BJ (cell line): ENCODE measurements at regions not wholly inside any gene's neighbourhood (a gene's known extent, or its start where the extent isn't known, plus 50 kb on each side); places are given as distances from the start of the nearest gene placed in this dataset.

Experiments
- CTCF ChIA-PET: fragments of 350-600 bp; formaldehyde crosslinking; extraction: SDS; loops from one replicate; lab custom pipeline; 2021; ENCODE audit warnings: antibody characterized with exemption, inconsistent platforms; lab: Yijun Ruan, JAX
- POLR2A ChIA-PET: fragments of 300-600 bp; sonication (Branson Sonifier 250); formaldehyde crosslinking; extraction: SDS; loops from one replicate; lab custom pipeline; 2021; ENCODE audit warnings: antibody characterized with exemption; lab: Charles Lee
- DNase-seq: peaks from one replicate; pipeline ENCODE4 v3.0.0-alpha.2; 2011; ENCODE audit warnings: low read depth
- H3K27me3 ChIP-seq: 2 replicates; pipeline ENCODE4 v1.6.0; 2011; ENCODE audit warnings: low read length; ENCODE audit not compliant: control insufficient read depth, insufficient read depth
- H3K36me3 ChIP-seq: 2 replicates; pipeline ENCODE4 v1.5.1; 2011; ENCODE audit warnings: low read length; ENCODE audit not compliant: control insufficient read depth, insufficient read depth
- H3K4me3 ChIP-seq: 2 replicates; pipeline ENCODE4 v1.5.1; 2011; ENCODE audit warnings: low read depth, mild to moderate bottlenecking, control low read depth, low read length
- CTCF ChIP-seq: IDR thresholded peaks from 2 replicates; pipeline ENCODE4 v1.5.1; 2011; ENCODE audit warnings: low read depth, mild to moderate bottlenecking, control low read depth, inconsistent platforms, low read length, moderate library complexity; ENCODE audit not compliant: insufficient read depth

- Histone ChIP-seq H3K4me3 (no peak overlapping the region), H3K27me3 (no peaks in the 10 kb centered on the region), H3K36me3 (no peaks in the 10 kb centered on the region)
- ChIA-PET POLR2A (no interaction called here), CTCF (interaction anchor here (1.0 kb wide), 1 partner anchor 39 kb away, joined by 3 read pairs; no protein-coding TSS in a partner anchor)
- no peak for TF ChIP-seq CTCF
- DNase-seq, result no peak
Measured at GRCh38 chr2:195370167-195370943, 286.7 kb upstream of the SLC39A10 start.

GRCh38 chr2:195369218-195369587 lies 287.8 kb upstream of the SLC39A10 start:
- no peak for DNase-seq
- ChIA-PET POLR2A (no interaction called here), CTCF (no interaction called here)
- Histone ChIP-seq H3K27me3 (no peaks in the 10 kb centered on the region), H3K4me3 (no peak overlapping the region), H3K36me3 (no peaks in the 10 kb centered on the region)
- no peak for TF ChIP-seq CTCF

- no peak overlapping the region for H3K4me3 ChIP-seq
- no peak for DNase-seq
Measured at GRCh38 chr2:195368249-195369217, 288.5 kb upstream of the SLC39A10 start.

GRCh38 chr2:195367809-195368208 lies 289.2 kb upstream of the SLC39A10 start:
- Histone ChIP-seq H3K36me3 (no peaks in the 10 kb centered on the region), H3K4me3 (no peak overlapping the region), H3K27me3 (no peaks in the 10 kb centered on the region)
- DNase-seq, result no peak
- TF ChIP-seq CTCF, result no peak
- CTCF ChIA-PET, result interaction anchor here (0.6 kb wide), 1 partner anchor 259 kb away, joined by 4 read pairs; no protein-coding TSS in a partner anchor
- POLR2A ChIA-PET, result no interaction called here

More at GRCh38 chr2:195368249-195369217, 288.5 kb upstream of the SLC39A10 start:
- Histone ChIP-seq H3K36me3 (no peaks in the 10 kb centered on the region), H3K27me3 (no peaks in the 10 kb centered on the region)
- TF ChIP-seq CTCF, result no peak
- ChIA-PET CTCF (interaction anchor here (0.6 kb wide), 1 partner anchor 258 kb away, joined by 4 read pairs; no protein-coding TSS in a partner anchor), POLR2A (no interaction called here)
